ENCODE measurements at regions not wholly inside any gene's neighbourhood (a gene's known extent, or its start where the extent isn't known, plus 50 kb on each side); places are given as distances from the start of the nearest gene placed in this dataset.

DNA sequence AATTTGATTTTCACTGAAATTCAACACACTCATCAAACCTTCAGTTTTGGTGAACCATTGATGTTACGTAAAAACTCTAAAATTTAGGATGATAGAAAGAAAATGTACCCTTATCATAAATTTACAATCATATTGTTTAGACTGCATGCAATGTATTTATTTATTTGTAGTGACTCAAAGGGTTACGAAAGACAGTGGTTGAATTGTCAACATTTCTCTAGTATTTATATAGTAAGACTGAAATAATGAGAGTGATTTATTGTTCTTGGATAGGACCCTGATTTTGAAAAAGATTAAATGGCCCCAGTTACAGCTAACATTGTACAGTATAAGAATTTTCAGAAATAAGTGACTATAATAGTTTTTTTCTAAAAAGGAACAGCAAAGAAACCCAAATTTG lies 591.5 kb downstream of the RFPL4B start:
- TF ChIP-seq CEBPB (IDR thresholded peaks at IDR 0.05) (0 out of 4 replicates have a peak, but pooled peaks of 1 of the 2 experiments have one; percentile 9), GATA3 (IDR thresholded peaks at IDR 0.05; ENCODE audit: borderline replicate concordance) (peak; percentile 35; the same call in 1 of the 2 replicates), RAD21 (conservative IDR thresholded peaks at IDR 0.05 in 1 of 2, IDR thresholded peaks at IDR 0.05 in 1 of 2) (no peak)
- Histone ChIP-seq H3K9me3 (no peaks in the 10 kb centered on the region), H3K4me1 (no peaks in the 10 kb centered on the region), H3K27ac (no peak overlapping the region), H3K4me3 (no peak overlapping the region), H3K4me2 (no peak overlapping the region)
- POLR2A ChIA-PET: no interaction called here
- 77% methylated on average over 2 of the region's 2 CpGs for WGBS (ENCODE audit: missing lambda C conversion rate)
- DNase-seq (ENCODE audit: low read depth in 1 of 2, low spot score in 1 of 2) (no peak), FAIRE-seq (no peak), ATAC-seq (no peak)
- CTCF ChIA-PET: no interaction called here

DNA sequence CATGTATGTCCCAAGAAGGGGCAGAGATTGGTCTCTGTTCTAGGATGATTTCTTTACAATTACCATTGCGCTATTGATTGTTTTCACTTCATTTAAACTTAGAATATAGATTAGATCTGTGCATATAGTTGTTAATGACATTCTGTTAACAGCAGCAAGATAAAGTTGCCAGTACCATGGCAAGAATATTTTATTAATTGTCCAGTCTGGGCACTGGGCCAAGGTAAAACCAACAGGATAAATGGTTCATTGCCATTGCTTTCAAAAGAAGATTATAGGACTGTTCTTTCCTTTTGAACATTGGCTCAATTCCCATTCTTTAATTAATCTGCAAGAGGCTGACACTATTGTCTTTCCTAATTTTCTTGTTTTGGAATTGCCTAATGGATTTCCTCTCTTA lies 592.4 kb downstream of the RFPL4B start:
- FAIRE-seq: no peak
- DNase-seq (ENCODE audit: low read depth in 1 of 2, low spot score in 1 of 2): no peak
- H3K27ac ChIP-seq: no peak overlapping the region
- WGBS (ENCODE audit: missing lambda C conversion rate): 92% methylated on average over 1 of the region's 1 CpG
- H3K9me3 ChIP-seq: no peaks in the 10 kb centered on the region
- ChIA-PET POLR2A (no interaction called here), CTCF (no interaction called here)
- H3K4me2 ChIP-seq: no peak overlapping the region
- TF ChIP-seq CHD2 (IDR thresholded peaks at IDR 0.05; ENCODE audit: low read length, partially characterized antibody): no peak
- TF ChIP-seq, protein P1, sequence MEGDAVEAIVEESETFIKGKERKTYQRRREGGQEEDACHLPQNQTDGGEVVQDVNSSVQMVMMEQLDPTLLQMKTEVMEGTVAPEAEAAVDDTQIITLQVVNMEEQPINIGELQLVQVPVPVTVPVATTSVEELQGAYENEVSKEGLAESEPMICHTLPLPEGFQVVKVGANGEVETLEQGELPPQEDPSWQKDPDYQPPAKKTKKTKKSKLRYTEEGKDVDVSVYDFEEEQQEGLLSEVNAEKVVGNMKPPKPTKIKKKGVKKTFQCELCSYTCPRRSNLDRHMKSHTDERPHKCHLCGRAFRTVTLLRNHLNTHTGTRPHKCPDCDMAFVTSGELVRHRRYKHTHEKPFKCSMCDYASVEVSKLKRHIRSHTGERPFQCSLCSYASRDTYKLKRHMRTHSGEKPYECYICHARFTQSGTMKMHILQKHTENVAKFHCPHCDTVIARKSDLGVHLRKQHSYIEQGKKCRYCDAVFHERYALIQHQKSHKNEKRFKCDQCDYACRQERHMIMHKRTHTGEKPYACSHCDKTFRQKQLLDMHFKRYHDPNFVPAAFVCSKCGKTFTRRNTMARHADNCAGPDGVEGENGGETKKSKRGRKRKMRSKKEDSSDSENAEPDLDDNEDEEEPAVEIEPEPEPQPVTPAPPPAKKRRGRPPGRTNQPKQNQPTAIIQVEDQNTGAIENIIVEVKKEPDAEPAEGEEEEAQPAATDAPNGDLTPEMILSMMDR (IDR thresholded peaks at IDR 0.05): no peak
- TF ChIP-seq, protein P2, sequence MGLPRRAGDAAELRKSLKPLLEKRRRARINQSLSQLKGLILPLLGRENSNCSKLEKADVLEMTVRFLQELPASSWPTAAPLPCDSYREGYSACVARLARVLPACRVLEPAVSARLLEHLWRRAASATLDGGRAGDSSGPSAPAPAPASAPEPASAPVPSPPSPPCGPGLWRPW (IDR thresholded peaks at IDR 0.05): no peak
- TF ChIP-seq, protein P3, sequence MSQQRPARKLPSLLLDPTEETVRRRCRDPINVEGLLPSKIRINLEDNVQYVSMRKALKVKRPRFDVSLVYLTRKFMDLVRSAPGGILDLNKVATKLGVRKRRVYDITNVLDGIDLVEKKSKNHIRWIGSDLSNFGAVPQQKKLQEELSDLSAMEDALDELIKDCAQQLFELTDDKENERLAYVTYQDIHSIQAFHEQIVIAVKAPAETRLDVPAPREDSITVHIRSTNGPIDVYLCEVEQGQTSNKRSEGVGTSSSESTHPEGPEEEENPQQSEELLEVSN (IDR thresholded peaks at IDR 0.05; ENCODE audit: borderline replicate concordance, low read depth): no peak
- TF ChIP-seq FOSB (CRISPR knock-in tag; IDR thresholded peaks at IDR 0.05): no peak
- TF ChIP-seq, protein P4, sequence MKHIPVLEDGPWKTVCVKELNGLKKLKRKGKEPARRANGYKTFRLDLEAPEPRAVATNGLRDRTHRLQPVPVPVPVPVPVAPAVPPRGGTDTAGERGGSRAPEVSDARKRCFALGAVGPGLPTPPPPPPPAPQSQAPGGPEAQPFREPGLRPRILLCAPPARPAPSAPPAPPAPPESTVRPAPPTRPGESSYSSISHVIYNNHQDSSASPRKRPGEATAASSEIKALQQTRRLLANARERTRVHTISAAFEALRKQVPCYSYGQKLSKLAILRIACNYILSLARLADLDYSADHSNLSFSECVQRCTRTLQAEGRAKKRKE (CRISPR knock-in tag; IDR thresholded peaks at IDR 0.05; ENCODE audit: low read depth): no peak
- TF ChIP-seq NPAS2 (CRISPR knock-in tag; IDR thresholded peaks at IDR 0.05; ENCODE audit: borderline replicate concordance): no peak
- TF ChIP-seq, protein P5, sequence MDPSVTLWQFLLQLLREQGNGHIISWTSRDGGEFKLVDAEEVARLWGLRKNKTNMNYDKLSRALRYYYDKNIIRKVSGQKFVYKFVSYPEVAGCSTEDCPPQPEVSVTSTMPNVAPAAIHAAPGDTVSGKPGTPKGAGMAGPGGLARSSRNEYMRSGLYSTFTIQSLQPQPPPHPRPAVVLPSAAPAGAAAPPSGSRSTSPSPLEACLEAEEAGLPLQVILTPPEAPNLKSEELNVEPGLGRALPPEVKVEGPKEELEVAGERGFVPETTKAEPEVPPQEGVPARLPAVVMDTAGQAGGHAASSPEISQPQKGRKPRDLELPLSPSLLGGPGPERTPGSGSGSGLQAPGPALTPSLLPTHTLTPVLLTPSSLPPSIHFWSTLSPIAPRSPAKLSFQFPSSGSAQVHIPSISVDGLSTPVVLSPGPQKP (IDR thresholded peaks at IDR 0.05; ENCODE audit: low read depth, low read length): no peak
- TF ChIP-seq, protein P6, sequence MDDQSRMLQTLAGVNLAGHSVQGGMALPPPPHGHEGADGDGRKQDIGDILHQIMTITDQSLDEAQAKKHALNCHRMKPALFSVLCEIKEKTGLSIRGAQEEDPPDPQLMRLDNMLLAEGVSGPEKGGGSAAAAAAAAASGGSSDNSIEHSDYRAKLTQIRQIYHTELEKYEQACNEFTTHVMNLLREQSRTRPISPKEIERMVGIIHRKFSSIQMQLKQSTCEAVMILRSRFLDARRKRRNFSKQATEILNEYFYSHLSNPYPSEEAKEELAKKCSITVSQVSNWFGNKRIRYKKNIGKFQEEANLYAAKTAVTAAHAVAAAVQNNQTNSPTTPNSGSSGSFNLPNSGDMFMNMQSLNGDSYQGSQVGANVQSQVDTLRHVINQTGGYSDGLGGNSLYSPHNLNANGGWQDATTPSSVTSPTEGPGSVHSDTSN (IDR thresholded peaks at IDR 0.05): no peak
- no peak for TF ChIP-seq RAD21 (conservative IDR thresholded peaks at IDR 0.05 in 1 of 2, IDR thresholded peaks at IDR 0.05 in 1 of 2)
- TF ChIP-seq KDM1A (IDR thresholded peaks at IDR 0.05; ENCODE audit: low read depth): no peak
- TF ChIP-seq HDAC2 (IDR thresholded peaks at IDR 0.05): no peak
- H3K4me3 ChIP-seq: no peak overlapping the region
- no peak for ATAC-seq
- no peaks in the 10 kb centered on the region for H3K4me1 ChIP-seq

DNA sequence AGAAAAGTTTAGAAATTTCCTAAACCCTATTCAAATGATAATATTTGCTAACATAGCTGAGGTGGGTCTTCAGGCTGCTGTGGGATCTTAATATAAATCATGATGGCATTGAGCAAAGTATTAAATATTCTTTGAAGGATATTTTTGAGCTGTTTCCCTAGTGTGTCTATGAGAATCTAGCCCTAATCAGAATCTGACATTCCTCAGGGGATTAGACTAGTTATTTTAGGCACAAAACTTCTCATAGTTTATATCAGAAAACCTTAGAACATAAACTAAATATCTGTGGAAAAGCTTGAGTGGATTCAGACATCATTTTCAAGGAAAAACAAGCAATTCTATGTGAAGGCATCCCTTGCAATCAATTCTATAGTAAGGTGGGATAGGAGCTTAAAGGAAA lies 594.5 kb downstream of the RFPL4B start:
- DNase-seq (ENCODE audit: low read depth in 1 of 2, low spot score in 1 of 2) (no peak), ATAC-seq (no peak), FAIRE-seq (no peak)
- Histone ChIP-seq H3K9me3 (no peaks in the 10 kb centered on the region), H3K4me1 (no peaks in the 10 kb centered on the region), H3K27ac (no peak overlapping the region), H3K4me3 (no peak overlapping the region), H3K4me2 (no peak overlapping the region)
- no peak for TF ChIP-seq GATA3 (IDR thresholded peaks at IDR 0.05; ENCODE audit: borderline replicate concordance)
- TF ChIP-seq ZC3H11A (IDR thresholded peaks at IDR 0.05): no peak
- no peak for TF ChIP-seq CEBPB (IDR thresholded peaks at IDR 0.05)
- no peak for TF ChIP-seq ZSCAN20 (CRISPR knock-in tag; IDR thresholded peaks at IDR 0.05)
- TF ChIP-seq EHF (CRISPR knock-in tag; IDR thresholded peaks at IDR 0.05): no peak
- no peak for TF ChIP-seq POLR2A (IDR thresholded peaks at IDR 0.05; ENCODE audit: low read length)
- no peak for TF ChIP-seq HOXB13 (CRISPR knock-in tag; IDR thresholded peaks at IDR 0.05; ENCODE audit: low read depth)
- TF ChIP-seq EP300 (IDR thresholded peaks at IDR 0.05): no peak
- TF ChIP-seq POLR2AphosphoS2 (conservative IDR thresholded peaks at IDR 0.05; ENCODE audit: low read length): no peak
- no peak for TF ChIP-seq ZFP36 (IDR thresholded peaks at IDR 0.05; ENCODE audit: borderline replicate concordance, partially characterized antibody)
- no peak for TF ChIP-seq SMC3 (IDR thresholded peaks at IDR 0.05)
- TF ChIP-seq FOSB (CRISPR knock-in tag; IDR thresholded peaks at IDR 0.05): no peak
- no peak for TF ChIP-seq PHF8 (IDR thresholded peaks at IDR 0.05; ENCODE audit: borderline replicate concordance, low read depth)
- ChIA-PET POLR2A (no interaction called here), CTCF (no interaction called here)

Data from A549 (cell line).